ENCODE measurements at regions not wholly inside any gene's neighbourhood (a gene's known extent, or its start where the extent isn't known, plus 50 kb on each side); places are given as distances from the start of the nearest gene placed in this dataset.
A peak's percentile ranks its signal among the peaks of the same experiment; 100 is the strongest.

DNA sequence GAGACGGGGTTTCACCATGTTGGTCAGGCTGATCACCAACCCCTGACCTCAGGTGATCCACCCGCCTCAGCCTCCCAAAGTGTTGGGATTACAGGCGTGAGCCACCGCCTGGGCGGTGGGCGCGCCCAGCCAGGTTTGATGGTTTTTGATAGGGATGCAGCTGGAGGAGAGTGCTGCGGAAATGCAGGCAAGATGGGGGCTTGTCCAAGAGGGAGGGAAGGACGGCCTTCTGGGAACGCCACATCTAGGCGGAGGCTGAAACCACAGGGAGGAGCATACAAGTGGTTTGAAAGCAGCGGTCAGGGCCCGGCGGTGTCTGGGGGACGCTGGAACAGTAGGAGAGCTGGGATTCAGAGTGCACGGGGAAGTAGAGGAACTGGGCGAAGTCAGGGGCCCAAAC, 134.6 kb downstream of the VRK1 start:
- no peak for DNase-seq

DNA sequence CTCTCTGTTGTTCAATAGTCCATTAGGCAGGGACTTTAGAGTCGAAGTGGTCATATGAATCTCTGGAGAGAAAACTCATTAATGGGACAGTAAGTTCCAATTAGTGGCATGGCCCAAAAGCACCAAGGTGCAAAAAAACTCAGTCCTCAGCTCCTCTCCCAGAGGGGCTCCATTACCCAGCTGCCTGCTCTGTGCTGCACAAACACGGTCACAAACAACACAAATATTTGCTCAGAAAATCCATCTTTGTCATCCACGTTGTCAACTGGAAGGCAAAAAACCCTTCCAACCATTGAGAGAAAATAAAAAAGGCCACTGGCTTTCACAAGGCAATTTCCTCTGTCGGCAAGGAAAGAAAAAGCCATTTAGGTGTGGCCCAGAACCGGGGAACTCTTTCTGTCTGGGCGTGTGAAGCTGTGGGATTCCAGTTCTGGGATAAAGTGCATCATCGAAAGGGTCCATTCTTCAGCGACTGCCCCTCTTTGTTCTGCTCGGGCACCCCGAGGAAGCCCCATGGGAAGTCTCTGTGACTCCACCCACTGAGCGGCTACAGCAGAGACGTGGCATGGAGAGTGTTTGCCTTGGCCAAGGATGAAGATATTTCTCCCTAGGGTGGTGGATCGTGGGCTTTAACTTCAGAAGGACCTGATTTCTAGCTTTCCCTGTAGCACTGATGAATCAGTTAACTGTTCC, 137.6 kb downstream of the VRK1 start:
- DNase-seq, result no peak

DNA sequence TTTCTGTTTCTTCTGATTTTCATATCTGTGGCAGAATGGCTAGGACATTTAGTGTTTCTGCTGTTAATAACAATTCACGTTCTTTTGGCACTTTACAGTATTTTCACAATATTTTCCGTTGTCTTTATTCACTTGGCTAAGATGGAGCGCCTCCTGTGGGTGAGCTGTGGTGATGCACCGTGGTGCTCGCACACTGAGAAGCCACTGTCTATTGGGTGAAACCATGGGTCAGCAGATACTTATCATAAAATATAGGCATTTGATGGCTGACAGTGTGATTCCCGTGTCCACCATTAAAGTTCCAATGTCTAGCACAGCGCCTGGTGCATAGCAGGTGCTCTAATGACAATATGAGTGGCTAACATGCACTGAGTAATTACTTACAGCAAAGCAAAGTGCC, 141.8 kb downstream of the VRK1 start:
- no peak for DNase-seq

DNA sequence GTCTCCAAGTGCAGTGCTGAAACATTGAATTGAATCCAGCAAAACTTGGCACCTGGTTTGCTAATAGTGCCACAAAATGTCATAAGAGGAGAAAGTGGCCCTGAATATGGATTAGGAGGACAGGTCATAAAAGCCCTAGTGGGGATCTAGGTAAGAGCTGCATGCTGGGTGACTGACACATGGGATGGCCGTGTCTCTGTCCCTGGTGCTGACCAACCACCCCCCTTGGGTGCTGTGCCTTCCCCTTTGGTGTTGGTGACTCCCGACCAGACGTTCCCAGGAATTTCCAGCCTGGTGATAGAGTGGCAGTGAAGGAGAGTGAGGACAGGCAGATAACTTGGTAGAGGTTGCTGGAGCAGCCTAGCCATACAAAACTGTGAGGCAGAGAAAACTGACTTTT, 142.8 kb downstream of the VRK1 start:
- DNase-seq, result peak; percentile 1

DNA sequence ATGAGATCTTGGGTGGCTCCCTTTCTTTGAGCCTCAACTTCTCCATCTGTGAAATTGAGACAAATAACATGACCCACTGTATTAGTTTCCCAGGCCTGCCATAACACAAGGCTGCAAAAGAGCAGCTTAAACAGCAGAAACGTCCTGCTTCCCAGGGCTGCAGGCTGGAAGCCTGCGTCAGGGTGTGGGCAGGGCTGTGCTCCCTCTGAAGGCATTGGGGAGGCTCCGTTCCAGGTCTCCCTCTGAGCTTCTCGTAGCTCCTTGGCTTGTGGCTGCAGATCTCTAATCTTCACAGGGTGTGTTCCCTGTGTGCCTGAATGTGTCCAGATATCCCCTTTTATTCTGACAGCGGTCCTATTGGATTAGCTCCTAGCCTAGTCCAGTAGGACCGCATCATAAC, 147.1 kb downstream of the VRK1 start:
- no peak for DNase-seq

DNA sequence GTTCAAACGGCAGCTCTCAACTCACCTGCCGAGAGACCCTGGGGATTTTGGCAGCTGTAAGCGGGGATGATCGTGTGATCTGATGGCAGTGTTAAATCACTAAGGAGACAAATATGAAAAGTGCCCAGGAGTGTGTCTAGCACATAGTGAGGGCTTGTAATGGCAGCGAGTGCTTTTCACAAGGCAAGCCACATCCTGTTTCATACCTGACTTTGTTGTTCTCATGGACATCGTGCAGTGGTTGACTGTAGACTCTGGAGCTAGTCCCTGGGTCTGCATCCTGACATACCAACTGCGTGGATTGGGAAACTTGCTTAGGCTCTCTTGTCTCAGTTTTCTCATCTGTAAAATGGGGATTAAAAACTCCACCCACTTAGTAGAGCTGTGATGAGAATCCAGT, 148.5 kb downstream of the VRK1 start:
- DNase-seq, result no peak

DNA sequence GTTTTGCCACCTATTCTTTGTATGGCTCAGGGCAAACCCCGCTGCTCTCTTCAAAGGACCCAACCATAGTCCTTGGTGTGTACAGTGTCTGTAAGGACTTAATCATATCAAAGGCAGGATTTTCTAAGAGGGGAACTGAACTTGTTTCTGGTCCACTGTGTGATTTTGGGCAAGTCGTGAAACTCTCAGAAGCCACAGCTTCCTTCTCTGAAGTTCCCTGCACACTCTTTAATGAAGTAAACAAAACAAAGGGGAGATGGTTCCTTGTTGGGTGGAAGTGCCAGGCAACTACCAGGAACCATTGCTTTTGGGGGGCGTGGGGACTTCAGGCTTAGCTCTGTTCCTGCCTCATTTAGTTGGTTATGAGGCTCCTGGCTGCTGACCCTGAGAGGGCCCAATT, 152.4 kb downstream of the VRK1 start:
- DNase-seq, result no peak

DNA sequence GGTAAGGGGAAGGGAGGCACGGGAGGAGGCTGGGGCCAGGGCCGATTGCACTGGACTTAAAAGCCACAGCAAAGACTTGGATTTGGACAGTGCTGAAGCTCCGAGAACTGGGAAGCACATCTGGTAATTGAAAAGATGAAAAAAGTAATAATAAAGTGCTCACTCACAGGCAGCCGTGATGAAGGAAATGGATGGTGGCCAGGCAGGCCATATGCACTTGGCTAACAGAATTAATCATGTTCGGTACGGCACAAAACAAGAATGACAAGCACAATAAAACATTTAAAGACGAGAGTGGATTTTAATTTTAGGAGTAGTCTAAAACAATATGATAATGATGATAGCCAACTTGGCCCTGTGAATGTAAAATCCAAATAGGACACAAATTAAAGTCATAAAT, 154.3 kb downstream of the VRK1 start:
- DNase-seq, result peak; percentile 2

DNA sequence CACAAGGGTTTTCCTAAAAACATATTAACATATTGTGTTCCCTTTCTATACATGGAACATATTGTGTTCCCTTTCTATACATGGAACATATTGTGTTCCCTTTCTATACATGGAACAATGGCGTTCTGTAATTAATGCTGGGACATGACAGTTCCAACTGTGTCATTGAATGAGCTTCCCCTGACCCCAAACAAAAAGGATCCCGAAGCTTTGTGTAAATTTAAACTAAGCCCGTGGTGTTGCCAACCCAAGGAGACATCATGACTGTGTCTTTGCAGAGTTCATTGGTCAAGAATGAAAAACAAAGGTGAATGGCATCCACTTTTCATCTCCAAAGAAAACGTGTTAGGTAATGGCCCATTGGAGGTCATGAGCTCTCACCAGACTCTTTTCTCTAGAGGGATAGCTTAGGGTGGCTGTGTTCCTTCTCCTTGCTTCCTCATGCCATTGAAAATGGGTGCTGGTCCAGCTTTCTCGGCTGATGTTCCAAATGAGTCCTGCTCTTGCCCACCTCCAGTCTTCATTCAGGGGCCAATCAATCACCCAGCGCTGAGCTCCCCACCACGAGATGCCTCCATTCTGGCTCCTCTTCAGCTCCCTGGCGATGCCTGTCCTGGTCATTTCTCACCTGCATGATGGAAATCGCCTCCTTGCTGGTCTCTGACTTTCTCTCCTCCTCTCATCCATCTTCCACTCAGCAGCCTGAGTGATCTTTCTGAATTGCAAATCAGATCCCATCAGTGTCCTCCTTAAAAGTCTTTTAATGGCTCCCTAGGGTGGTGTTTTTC, 156.1 kb downstream of the VRK1 start:
- DNase-seq, result no peak

DNA sequence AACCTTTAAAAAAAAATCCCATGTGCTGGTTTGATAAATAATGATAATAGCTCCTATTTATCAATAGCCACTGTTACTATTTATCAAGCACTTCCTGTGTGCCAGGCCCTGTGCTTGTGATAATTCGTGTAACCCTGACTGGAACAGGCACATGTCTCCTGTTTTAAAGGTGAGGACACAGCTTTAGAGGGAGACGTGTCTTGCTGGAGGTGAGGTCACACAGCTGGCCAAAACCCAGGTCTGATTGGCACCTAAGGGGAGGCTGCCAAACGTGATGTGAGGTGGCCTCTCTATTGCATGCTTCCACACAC, 156.6 kb downstream of the VRK1 start:
- DNase-seq, result no peak

DNA sequence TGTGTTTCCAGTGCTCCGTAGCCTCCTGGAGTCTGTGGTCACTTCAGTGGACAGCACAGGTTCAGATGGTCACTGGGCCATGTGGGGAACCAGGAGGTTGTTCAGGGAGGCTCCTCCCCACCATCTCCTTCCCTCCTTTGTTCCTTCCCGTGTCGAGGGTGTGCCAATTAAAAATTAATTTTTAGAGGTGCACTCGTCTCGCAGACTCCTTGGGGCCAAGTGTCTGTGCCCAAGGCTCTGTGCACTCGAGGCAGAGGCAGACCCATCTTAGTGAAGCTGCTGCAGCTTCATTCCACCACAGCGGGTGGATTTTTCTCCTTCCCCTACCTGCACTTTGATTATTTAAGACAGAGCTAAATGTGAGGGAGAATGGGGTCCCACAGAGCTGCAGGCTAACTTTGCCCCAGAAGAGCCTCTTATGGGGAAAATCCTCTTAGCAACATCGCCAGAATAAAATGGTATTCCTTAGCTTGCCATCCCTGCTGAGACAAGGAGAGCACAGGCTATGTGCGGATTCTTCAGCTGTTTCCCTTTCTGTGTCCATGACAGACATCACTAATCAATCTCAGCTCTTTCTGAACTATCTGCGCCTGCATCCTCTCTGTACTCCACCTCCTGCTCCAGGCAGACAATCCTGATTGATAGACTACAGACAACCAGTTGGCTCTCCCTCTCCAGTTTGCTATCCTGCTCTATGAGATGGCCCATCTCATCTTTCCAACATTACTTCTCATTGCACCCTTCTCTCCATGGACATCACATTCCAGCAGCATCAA, 159.5 kb downstream of the VRK1 start:
- DNase-seq, result no peak

DNA sequence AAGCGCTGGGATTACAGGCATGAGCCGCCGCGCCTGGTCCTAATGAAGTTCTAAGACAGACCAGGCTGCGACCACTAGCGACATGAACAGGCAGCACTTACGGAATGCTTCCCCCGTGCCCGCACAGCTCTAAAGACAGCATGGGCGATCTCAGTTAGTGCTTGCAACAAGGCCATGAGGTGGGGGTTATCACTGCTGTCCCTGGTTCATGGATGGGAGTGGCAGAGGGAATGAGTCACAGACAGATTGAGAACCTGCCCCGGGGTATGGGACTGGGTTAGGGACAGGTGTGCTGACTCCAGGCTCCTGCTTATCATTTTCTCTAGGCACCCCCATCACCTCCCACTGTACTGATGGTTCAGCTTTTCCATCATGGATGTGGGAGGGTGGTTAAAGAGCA, 160.9 kb downstream of the VRK1 start:
- no peak for DNase-seq

DNA sequence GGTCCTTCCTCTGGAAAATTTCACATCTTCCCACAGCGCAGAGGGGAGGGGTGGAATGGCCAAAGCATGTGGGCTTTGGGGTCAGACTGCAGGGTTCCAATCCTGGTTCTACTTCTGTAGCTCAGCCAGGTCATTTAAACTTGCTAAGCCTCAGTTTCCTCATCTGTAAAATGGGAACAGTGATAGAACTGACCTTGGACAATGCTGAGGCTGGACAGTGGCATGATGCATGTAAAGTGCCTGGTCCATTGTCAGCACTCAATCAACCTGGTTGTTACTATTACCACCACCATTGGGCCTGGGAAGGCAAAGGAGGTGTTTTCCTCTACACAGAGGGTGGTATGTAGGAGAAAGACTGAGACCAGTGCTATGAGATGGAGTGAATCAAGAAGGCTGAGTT, 162.8 kb downstream of the VRK1 start:
- no peak for DNase-seq

DNA sequence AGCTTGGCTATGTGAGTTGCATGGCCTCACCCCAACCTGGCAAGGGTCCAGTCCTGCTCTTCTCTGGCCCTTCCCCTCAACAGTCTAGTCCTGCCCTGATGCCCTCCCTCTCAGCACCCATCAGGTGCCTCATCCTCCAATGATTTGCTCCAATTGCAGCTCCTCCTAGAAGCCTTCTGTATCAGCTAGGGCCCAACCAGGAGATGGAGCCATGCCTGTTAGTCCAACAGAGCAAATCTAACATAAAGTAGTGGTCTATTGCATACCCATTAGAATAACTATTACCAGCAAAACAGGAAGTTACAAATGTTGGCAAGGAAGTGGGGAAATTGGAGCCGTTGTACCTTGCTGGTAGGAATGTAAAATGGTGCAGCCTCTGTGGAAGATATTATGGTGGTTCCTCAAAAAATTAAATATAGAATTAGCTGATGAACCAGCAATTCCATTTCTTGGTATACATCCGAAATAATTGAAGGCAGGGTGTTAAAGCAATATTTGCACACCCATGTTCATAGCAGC, 163.5 kb downstream of the VRK1 start:
- DNase-seq, result no peak

DNA sequence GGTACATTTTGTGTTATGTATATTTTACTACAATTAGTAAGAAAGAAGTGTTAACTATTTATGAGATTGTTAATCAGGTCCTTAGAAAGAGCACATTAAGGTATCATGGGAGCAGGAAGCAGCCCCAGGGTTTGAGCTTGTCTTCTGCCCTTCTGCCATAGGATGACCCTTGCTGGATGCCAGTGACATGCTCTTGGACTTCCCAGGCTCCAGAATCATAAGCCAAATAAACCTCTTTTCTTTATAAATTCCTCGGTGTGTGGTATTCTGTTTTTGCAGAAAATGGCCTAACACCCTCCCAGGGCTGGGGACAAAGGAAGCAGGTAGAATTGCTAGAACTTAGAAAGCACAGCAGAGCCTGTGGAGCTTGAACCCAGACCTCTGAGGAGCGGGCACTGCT, 164.7 kb downstream of the VRK1 start:
- DNase-seq, result no peak

DNA sequence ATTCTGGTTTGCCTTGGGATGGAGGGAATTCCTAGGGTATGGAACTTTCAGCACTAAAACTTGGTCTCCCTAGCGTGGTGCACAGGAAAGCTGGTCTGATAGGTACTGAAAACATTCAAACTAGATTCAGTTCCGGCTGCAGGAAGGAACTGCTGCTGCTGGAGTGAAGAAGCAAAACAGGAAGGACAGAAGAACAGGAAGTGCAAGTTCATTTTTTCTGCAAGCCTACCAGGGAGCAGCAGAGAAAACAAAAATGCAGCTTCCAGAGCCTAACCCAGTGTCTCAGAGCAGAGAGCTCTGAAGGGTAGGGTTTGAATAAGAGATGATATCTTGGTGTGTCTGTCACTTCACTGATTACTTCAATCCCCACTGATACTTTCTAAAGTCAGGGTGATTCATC, 165.2 kb downstream of the VRK1 start:
- DNase-seq, result no peak

DNA sequence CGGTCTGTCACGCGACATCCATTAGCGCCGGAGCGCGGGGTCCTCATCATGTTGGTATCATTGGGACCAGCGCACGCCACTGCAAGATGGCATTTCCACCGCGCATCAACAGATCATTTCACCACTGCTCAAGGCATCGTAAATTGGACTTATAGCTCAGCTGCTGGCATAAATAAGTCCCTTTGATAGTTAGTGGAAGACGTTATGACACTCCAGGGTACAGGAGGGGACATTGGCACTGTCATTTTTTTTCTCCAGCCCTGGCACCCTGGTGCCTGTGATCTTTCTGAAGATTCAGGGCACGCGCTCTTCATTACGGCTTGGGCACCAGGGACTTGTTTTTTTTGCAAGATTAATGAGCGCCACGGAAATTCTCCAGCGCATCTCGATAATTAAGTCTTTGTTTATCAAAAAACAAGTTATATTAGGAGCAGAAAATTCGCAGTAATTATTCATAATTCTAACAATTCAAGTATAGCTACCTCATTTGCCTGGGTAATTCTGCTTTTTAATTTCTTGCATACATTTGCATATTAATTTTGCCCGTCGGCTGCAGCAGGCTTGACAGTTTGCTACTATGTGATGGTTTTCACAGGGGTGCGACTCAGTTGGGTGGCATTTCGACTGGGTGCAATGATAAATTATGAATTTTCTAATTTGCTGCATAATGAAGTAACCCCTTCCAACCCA, 167.7 kb downstream of the VRK1 start:
- DNase-seq, result no peak

DNA sequence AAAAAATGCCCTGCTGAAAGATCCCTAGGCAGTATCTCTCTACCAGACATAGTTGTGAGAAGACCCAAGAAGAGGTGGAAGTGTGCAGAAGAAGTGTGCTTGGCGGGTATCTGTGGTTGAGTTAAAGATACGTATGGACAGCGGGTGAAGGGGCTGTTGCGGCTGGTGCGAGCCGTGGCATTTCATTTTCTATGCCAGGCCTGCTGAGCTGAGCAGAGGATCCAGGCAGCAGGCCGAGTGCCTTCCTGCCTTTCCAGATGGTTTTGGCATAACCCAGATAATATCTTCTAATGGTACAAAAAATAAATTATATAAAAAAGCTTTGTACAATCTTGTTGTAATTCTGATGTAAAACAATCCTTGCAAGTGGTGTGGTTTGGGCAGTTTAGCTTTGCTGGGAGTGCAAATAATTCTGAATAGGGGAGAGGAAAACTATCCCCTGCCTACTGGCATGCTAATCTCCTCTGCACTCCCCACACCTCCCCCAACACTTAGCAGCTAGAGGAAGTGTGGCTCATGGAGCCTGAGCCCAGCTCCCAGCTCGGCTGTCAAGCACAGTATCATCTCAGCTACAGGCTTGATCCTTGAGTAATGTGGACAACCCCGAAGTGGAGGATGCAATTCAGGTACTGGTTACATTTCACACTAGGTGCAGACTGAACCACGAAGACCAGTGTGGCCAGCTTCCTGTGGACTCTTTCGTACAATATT, 168.9 kb downstream of the VRK1 start:
- DNase-seq, result no peak

DNA sequence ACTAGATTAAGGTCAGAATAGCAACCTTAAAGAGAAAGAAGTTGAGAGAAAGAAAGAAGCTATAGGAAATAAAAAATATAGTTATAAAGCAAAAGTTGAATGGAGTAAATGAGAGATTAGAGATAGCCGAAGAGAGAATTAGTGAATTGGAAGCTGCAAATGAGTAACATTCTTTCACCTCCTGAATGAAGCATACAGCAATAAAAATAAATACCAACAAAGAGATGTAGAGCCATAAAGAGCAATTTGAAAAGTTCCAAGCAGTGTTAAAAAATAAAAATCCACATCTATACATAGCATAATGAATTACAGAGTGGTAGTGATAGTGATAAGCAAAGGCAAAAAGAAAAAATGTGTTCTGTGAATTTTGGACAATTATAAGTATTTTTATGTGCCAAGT, 177.9 kb downstream of the VRK1 start:
- DNase-seq, result no peak

DNA sequence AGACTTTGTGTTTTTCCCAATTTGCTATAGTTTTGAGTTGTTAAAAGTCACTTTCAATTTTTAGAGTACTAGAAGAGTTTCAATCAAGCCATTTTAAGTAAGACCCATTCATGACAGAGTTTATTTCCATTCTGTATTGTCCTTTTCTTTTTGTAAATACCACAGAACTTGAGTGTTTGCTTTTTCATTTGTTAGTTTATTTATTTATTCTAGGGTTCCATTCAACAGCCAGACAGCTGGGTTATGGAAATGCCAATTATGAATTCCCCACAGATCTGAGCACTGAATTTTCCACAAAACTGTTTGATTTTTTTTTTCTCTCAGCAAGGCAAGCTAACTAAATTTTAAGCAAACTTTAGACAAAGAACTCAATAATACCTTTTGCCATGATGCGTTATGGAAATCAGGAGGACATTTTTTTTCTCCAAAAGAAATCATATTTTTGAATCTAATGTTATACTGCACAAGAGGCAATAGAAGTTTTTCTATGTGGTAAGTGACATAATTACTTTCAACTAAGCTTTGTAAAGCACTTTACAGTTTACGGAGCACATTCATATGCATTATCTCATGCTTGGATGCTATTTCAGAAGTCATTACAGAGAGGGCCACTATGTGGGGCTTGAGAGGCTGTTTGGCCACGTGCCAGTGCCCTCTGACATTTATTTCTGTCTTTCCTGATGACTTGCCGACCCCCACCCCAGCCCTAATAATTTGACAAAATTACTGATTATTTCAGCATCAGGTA, 181.5 kb downstream of the VRK1 start:
- DNase-seq, result no peak

DNA sequence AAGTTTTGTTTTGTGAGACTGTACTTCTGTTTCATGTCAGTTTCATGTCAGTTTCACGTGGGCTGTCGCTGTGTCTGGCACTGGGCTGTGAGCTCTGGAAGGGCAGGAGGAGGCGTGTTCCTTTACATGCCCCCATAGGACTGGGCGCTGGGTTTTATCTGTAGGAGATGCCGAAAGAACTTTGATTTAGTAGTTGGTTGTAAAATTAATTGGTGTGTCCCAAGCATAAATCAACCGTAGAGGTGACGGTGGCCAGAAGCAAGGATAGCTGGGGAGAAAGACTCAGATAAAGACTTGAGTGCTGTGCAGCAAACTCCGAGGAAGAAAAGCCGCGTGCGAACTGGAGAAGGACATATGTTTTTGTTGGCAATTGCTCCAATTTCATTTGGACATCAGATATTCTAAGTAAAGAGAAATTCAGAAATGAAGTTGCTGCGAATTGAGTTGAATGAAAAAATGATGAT, 182.5 kb downstream of the VRK1 start:
- no peak for DNase-seq

DNA sequence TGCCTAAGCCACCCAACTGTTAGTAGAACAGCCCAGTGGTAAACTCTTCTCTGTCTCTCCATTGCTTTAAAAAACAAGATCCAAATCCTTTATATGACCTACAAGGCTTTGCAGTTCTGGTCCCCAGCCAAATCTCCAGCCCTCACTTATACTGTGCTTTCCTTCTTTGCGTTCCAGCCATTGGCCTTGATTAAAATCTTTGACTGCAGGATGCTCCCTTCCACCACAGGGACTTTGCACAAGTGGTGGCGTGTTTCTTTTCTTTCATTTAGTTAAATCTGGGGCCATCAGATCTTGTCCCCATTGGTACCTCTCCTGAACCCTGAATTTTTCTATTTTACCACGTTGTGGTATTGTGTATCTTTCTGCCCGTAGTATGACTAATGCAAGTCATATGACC, 183.7 kb downstream of the VRK1 start:
- no peak for DNase-seq

Data from fibroblast of upper back skin (primary cell).